HG03439 (cell line): ENCODE measurements at regions not wholly inside any gene's neighbourhood (a gene's known extent, or its start where the extent isn't known, plus 50 kb on each side); places are given as distances from the start of the nearest gene placed in this dataset.

Experiments
- ATAC-seq: cut with Tn5 transposase; IDR thresholded peaks from one replicate; pipeline ENCODE4 v1.9.1; 2021; ENCODE audit warnings: mild to moderate bottlenecking, moderate library complexity; ENCODE audit not compliant: unreplicated experiment

DNA sequence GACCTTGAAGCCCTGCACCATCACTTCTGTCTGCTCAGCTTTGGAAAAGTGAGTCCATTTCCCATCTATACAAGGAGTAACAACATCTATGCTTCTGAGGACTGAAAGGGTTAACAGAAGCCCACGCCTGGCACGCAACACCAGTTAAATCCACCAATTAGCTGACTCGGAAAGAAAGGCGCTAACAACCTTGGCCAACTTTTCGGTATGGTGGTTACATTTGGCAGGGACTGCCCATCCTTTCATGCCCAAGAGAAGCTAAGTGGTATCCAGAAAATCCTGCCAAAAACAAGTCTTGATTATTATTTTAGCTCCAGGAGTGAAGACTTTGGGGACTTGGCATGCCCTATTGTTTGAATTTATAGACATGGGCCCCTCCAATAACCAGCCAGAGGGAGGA, 202.3 kb upstream of the RPL38 start:
- no peak for ATAC-seq

DNA sequence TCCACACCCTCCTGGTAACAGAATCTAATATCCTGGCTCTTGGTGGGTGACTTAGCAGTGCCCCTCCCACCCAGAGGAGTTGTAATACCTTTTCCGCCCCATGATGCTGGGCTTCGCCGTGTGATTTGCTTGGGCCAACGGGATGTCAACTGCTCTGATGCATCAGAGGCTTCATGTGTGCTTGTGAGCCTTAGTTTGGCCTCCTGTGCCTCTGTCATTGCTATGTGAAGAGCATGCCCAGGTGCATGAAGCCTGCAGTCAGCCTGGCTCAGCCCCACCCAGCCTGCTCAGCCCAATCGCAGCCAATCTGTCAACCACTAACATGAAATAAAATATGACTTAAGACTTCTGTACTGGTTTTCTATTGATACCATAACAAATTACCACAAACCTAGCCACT, 201.2 kb upstream of the RPL38 start:
- no peak for ATAC-seq

DNA sequence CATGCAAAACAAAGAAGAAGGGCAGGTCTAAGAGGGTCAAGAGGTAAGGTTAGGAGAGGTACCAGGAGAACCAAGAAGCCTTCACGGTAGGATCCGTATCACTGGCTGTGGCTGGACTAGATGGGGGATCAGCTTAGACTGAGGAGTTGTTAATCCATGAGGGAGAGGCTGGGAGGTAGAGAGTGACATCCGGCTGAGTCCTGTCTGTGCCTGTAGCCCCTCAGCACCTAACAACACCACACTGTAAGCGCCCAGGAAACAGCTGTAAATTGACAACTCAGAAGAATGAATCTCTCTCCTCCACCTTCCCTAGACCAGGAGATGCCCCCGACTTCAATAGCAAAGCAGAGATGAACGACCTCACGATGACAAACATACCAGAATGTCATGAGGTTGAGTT, 199.4 kb upstream of the RPL38 start:
- no peak for ATAC-seq

DNA sequence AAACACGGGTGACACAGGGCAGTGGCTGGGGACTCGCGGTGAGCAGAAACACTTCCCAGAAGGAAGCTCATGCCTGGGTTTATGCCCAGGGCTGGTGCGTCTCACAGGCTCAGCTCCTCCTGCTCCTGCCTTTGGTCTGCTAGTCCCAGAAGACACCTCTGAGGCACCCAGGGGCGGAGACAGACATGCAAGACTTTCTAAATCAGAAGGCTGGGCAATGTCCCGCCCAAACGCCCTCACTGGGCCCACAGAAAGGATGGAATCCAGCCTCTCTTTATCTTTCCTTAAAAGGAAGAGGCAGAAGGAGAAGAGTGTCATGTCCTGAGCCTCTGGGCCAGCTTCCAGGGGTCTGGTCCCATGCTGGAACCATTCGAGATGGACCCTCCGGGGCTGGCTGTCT, 197.7 kb upstream of the RPL38 start:
- no peak for ATAC-seq

DNA sequence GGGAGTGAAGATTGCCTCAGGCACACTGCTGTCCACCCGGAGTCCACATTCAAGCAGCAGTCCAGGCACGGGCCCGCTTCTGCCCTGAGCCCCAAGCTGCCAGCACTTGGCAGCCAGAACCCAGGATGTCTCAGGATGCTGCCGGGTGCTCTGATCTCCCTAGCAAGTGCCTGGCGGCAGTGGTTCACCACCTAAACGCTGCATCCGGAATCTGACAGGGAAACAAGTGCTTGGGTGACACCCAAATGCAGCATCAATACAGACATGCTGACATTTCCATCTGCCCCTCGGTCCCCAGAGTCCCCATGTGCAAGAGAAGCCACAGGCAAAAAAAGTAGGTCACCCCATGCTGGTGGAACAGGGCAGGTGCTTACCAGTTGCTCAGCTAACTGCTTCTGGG, 197.1 kb upstream of the RPL38 start:
- no peak for ATAC-seq

DNA sequence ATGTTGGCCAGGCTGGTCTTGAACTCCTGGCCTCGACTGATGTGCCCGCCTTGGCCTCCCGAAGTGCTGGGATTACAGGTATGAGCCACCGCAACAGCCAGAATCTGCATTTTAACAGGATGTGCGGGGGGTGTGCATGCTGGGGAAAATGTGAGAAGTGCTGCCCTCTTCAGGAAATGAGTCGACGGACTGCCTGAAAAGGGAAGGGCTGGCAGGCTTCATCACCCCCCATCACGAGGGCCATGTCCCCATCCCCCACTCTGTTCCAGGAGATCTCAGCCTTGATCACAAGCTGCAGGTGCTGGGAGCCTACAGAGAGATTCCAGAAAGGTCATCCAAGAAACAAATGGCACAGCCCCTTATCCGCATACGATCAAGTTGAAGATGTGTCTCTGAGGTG, 195.3 kb upstream of the RPL38 start:
- ATAC-seq, result no peak

GRCh38 chr17:74009056-74009625, 194.3 kb upstream of the RPL38 start:
- no peak for ATAC-seq

DNA sequence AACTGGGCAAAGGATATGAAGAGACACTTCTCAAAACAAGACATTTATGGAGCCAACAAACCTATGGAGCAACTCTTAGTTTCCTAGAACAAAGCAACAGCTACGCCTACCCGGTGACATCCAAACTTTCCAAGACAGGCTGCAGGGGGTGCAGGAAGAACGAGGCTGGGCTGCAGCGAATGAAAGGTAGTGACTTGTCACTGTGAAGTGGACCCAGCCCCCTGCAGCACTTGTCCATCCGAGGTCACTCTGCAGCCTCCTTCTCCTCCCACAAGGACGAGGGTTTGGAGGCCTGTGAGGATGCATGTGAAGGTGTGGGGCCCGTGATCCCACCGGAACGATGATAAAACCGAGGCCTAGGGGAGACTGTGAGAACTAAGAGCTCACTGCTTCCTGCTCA, 192.6 kb upstream of the RPL38 start:
- ATAC-seq, result no peak

- no peak for ATAC-seq
Observed at GRCh38 chr17:74011966-74012365, 191.5 kb upstream of the RPL38 start.

GRCh38 chr17:74012465-74012864, 191.0 kb upstream of the RPL38 start:
- ATAC-seq, result no peak

DNA sequence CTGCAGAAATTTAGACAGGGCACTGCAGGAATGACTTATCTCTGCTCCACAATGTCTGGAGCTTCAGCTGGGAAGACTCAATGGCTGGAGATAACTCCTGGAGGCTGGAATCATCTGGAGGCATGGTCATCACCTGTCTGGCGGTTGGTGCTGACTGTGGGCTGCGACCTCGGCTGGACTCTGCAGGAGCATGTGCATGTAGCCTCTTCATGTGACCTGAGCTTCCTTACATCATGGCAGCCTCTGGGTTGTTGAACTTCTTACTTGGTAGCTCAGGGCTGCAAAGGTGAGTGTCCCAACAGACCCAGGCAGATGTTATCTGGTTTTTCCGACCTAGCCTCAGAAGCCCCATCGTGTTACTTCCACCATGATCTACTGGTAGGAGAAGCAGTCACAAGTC, 188.2 kb upstream of the RPL38 start:
- no peak for ATAC-seq

DNA sequence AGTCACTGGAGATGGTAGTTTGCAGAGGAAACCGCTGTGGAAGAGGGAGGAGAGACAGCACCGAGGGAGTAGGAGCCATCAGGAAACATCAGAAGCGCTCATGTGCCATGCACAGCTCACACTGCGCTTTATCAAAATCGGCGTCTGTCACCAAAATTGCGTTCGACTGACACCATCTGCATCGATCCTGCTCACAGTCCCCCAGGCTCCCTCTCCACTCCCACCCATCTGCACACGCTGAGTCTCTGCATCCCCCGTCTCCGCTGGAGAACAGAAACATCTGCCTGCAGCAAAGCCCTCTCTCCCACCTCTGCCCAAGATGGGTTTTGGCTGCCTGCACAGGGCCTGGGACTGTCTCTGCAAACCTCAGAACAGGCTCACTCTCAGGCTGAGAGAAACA, 187.5 kb upstream of the RPL38 start:
- ATAC-seq, result no peak

DNA sequence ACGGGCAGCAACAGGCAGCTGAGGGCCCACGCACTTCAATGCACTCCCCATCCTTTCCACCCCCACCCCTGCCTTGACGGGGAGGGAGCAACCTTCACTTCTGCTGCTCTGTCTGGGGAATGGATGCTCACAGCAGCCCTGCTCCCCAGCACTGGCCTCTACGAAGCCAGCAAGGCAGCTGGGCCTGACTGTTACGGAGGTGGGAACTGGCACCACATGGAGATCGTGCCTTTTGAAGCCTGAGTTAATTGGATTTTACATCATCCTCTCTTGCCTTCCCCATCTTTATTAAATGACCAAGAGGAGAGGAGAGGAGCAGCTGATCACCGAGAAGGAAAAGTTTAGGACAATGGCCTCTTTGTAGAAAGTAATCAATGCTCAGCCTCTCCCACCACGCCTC, 187.0 kb upstream of the RPL38 start:
- no peak for ATAC-seq

DNA sequence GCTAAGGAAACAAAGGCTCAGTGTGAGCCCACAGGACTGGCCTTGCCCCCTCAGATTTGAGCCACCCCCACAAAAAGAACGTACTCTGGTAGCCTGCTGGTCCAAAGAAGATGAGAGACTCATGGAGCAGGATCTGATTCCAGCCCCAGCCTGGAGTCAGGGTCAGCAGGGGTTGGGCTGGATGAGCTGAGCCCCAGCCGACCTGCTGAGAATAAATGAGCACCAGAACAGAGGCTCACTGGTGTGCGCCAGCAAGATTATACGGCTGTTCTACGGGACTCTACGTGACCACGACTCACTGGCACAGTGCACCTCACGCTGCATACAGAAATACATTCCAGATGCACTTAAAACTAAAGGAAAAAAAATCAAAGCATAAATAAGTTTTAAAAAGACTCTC, 186.0 kb upstream of the RPL38 start:
- ATAC-seq, result no peak

GRCh38 chr17:74018115-74018514, 185.4 kb upstream of the RPL38 start:
- ATAC-seq, result no peak

GRCh38 chr17:74019271-74019670, 184.2 kb upstream of the RPL38 start:
- ATAC-seq, result no peak

- ATAC-seq, result no peak
Observed at GRCh38 chr17:74019860-74020259, 183.6 kb upstream of the RPL38 start.

DNA sequence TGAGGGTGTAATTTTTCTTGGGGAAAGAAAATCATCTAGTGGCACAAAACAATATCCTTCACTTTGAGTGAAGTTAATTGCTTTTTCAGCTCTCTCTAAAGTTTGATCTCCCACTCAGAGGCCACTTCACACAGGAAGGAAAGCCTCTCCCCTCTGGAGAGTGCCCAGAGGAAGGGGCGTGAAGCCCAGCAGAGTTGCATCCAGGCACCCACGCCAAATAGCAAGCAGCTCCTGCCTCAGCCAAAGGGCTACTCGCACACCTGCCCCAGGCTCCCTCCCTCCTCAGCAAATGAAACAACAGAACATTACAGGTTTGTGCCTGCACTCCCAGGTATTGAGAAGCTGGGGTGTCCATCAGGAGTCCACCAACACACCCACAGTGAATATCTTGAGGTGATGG, 183.0 kb upstream of the RPL38 start:
- ATAC-seq, result no peak

- no peak for ATAC-seq
Observed at GRCh38 chr17:74024871-74025531, 178.5 kb upstream of the RPL38 start.

GRCh38 chr17:74027444-74027843, 176.0 kb upstream of the RPL38 start:
- no peak for ATAC-seq

DNA sequence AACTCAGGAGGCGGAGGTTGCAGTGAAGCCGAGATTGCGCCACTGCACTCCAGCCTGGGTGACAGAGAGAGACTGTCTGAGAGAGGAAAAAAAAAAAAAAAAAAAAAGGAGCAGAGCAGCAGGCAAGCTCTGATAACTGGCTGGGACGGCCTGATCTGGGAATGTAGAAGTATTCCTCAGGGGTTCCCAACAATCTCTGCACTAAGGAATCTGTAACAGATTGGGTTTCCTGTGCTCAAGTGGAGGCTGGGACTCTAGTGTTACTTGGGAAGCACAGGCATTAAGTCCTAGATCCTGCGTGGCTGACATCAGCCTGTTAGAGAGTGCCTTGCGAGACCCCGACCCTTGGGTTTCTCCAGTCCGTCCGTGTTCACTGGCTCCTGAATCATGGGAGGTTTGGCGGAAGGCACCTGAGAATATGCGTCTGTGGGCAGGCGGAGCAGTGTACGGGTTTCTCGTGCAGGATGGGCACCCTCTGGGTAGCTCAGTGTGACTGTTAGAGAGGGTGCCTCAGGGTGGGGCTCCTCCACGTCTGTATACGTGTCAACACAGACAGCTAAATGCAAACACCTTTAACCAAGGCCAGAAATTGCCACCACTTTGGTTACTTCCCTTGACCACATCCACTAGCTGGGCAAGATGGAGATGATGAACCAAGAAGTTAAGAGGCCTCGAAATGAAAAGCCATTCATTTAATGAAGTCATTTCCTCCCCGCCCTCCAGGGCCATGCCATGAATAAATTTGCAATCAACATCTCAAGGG, 174.9 kb upstream of the RPL38 start:
- ATAC-seq, result no peak

DNA sequence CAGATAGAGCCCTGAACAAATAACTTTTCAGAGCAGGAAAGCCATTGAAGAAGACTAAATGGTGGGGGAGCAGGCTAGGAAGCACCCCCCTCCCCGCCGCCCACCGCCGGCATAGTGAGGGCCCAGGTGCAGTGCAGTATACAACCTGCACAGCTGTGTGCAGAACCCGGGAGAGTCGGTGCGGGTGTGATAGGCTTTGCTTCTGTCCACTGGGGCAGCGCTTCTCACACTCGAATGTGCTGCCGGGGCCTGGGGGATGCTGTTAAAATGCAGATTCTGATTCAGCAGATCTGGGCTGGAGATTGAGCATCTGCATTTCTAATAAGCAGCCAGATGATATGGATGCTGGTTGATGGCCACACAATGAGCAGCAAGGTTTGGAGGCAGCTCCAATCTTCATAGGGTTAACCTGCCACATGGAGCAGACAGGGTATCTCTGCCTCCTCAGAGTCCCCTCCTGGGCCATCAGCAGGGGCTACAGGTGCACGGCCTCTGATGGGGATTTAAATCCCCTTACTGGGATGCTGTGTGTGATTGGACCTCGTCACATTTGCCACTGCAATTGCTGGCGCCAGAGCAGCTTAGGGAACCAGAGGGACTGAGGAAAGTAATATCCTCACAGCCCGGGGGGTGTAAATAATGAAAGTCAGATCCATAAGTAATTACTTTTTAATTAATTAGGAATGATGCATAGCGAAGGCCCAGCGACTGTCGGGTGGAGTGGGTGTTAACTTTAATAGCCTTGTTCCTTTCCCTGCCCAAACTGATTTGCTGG, 172.0 kb upstream of the RPL38 start:
- ATAC-seq, result no peak
